ENCODE measurements at regions not wholly inside any gene's neighbourhood (a gene's known extent, or its start where the extent isn't known, plus 50 kb on each side); places are given as distances from the start of the nearest gene placed in this dataset.

- intact Hi-C loops (cut with micrococcal nuclease; ENCODE audit: unreplicated experiment) (no loop called here), in situ Hi-C loops (cut with MboI) (no loop called here)
- no peaks in the 10 kb centered on the region for H3K4me1 ChIP-seq (ENCODE audit: control insufficient read depth, insufficient read depth, low read length)
- BruUV-seq (replicated peaks): no TSS peak
- no peak for DNase-seq (ENCODE audit: low read depth, low spot score)
- H2AFZ ChIP-seq (ENCODE audit: control insufficient read depth, low read depth, low read length): no peak overlapping the region
- no peaks in the 10 kb centered on the region for H3K9me3 ChIP-seq (replicated peaks; ENCODE audit: control insufficient read depth, insufficient read depth, low read length)
- ChIA-PET RAD21 (ENCODE audit: unreplicated experiment) (no interaction called here), CTCF (interaction anchor here (0.9 kb wide), 1 partner anchor 73 kb away, joined by 3 read pairs; no protein-coding TSS in a partner anchor), SMC1A (ENCODE audit: uncharacterized antibody, unreplicated experiment) (interaction anchor here (1.3 kb wide), 1 partner anchor 73 kb away, joined by 3 read pairs; no protein-coding TSS in a partner anchor), POLR2A (no interaction called here)
- 47% methylated on average over 5 of the region's 5 CpGs for WGBS (ENCODE audit: insufficient coverage, insufficient replicate concordance, low lambda C conversion rate, missing lambda C conversion rate)
- no peak for FAIRE-seq
- ATAC-seq: no peak
- no peaks in the 10 kb centered on the region for H3K79me2 ChIP-seq (ENCODE audit: control insufficient read depth, insufficient read depth, low read length)
- H3K36me3 ChIP-seq (ENCODE audit: control insufficient read depth in 2 of 2, insufficient read depth in 2 of 2, low read length in 1 of 2): no peaks in the 10 kb centered on the region
- H4K20me1 ChIP-seq (ENCODE audit: control insufficient read depth, insufficient read depth): no peaks in the 10 kb centered on the region
- H3K4me2 ChIP-seq (ENCODE audit: control insufficient read depth, insufficient read depth): no peak overlapping the region
- H3K27me3 ChIP-seq (replicated peaks in 1 of 2; ENCODE audit: control insufficient read depth in 2 of 2, insufficient read depth in 2 of 2, low read length in 1 of 2): no peaks in the 10 kb centered on the region
- H3K4me3 ChIP-seq: no peak overlapping the region
- no peak overlapping the region for H3K9ac ChIP-seq (ENCODE audit: control insufficient read depth, insufficient read depth, low read length)
- no peak overlapping the region for H3K27ac ChIP-seq (ENCODE audit: control insufficient read depth, insufficient read depth)
- TF ChIP-seq DPF2 (IDR thresholded peaks at IDR 0.05): no peak
- TF ChIP-seq ZNF592 (IDR thresholded peaks at IDR 0.05): no peak
- no peak for TF ChIP-seq TBL1XR1 (IDR thresholded peaks at IDR 0.05; ENCODE audit: low read depth, low read length)
- TF ChIP-seq ZNF274 (IDR thresholded peaks at IDR 0.05; ENCODE audit: insufficient read depth, insufficient read length): no peak
- TF ChIP-seq CHD1 (IDR thresholded peaks at IDR 0.05; ENCODE audit: low read depth, low read length): no peak
- TF ChIP-seq BCLAF1 (IDR thresholded peaks at IDR 0.05): no peak
- no peak for TF ChIP-seq ZNF687 (IDR thresholded peaks at IDR 0.05)
- TF ChIP-seq ZZZ3 (IDR thresholded peaks at IDR 0.05; ENCODE audit: control insufficient read depth, insufficient read length, low read depth): no peak
- no peak for TF ChIP-seq RFX5 (IDR thresholded peaks at IDR 0.05; ENCODE audit: low read depth, low read length)
- no peak for TF ChIP-seq ZNF217 (IDR thresholded peaks at IDR 0.05)
- no peak for TF ChIP-seq NR2C2 (IDR thresholded peaks at IDR 0.05; ENCODE audit: borderline replicate concordance, control insufficient read depth, insufficient read length, low read depth)
- TF ChIP-seq SUPT20H (IDR thresholded peaks at IDR 0.05; ENCODE audit: borderline replicate concordance, control insufficient read depth, low read depth, low read length): no peak
Measured at GRCh38 chr16:82567175-82567574, 59.6 kb upstream of the CDH13 start.

Measured in GM12878 (cell line).